OCI-LY3 (cell line): ENCODE measurements at regions not wholly inside any gene's neighbourhood (a gene's known extent, or its start where the extent isn't known, plus 50 kb on each side); places are given as distances from the start of the nearest gene placed in this dataset.

Experiments used
- H2AFZ ChIP-seq: fragments of 200-600, 300-600 bp; shearing (Covaris generic); 2 replicates; pipeline ENCODE4 v1.6.0; 2014; ENCODE audit warnings: antibody characterized with exemption, low read depth, low read length
- H3K27ac ChIP-seq: fragments of 200-600, 300-600 bp; sonication (generic); 2 replicates; pipeline ENCODE4 v1.5.1; 2014; ENCODE audit warnings: mild to moderate bottlenecking, low read length, moderate library complexity, mixed read lengths
- H3K27me3 ChIP-seq: fragments of 200-600, 300-600 bp; sonication (generic); 2 replicates; pipeline ENCODE4 v1.6.1; 2014; ENCODE audit warnings: low read depth, low read length, mixed read lengths
- H3K36me3 ChIP-seq: fragments of 200-600, 300-600 bp; sonication (generic); replicated peaks from 2 replicates; pipeline ENCODE3; 2014; ENCODE audit warnings: low read depth, low read length, mixed read lengths
- H3K4me1 ChIP-seq: fragments of 300-600, 200-600 bp; sonication (generic); 2 replicates; pipeline ENCODE4 v1.6.1; 2014; ENCODE audit warnings: low read length, mixed read lengths
- H3K4me2 ChIP-seq: fragments of 200-600, 300-600 bp; sonication (generic); 2 replicates; pipeline ENCODE4 v1.6.1; 2014; ENCODE audit warnings: low read length, mixed read lengths
- H3K4me3 ChIP-seq: fragments of 300-600, 200-600 bp; sonication (generic); 2 replicates; pipeline ENCODE4 v1.5.1; 2014; ENCODE audit warnings: antibody characterized with exemption, mild to moderate bottlenecking, low read length, moderate library complexity
- H3K79me2 ChIP-seq: fragments of 300-600, 200-600 bp; shearing (Covaris generic); 2 replicates; pipeline ENCODE4 v1.6.1; 2014; ENCODE audit warnings: mild to moderate bottlenecking, low read length, mixed read lengths
- H3K9ac ChIP-seq: fragments of 300-600, 200-600 bp; shearing (Covaris generic); 2 replicates; pipeline ENCODE4 v1.6.0; 2014; ENCODE audit warnings: mild to moderate bottlenecking, low read length, moderate library complexity
- H3K9me3 ChIP-seq: fragments of 200-600, 300-600 bp; shearing (Covaris generic); 2 replicates; pipeline ENCODE4 v1.6.1; 2014; ENCODE audit warnings: low read length, mixed read lengths; ENCODE audit not compliant: insufficient read depth
- H4K20me1 ChIP-seq: fragments of 200-600, 300-600 bp; sonication (generic); 2 replicates; pipeline ENCODE4 v1.6.1; 2016; ENCODE audit warnings: low read length, mixed read lengths; ENCODE audit not compliant: insufficient read depth
- CTCF ChIP-seq: fragments of 200-600, 300-600 bp; sonication (generic); IDR thresholded peaks from 2 replicates; pipeline ENCODE4 v1.5.1; 2014; ENCODE audit warnings: antibody characterized with exemption, low read length, low read depth
- EZH2phosphoT487 ChIP-seq: fragments of 200-600 bp; shearing (Covaris generic); IDR thresholded peaks from 2 replicates; pipeline ENCODE4 v1.6.1; 2018; ENCODE audit warnings: antibody characterized with exemption, mixed run types, low read depth

DNA sequence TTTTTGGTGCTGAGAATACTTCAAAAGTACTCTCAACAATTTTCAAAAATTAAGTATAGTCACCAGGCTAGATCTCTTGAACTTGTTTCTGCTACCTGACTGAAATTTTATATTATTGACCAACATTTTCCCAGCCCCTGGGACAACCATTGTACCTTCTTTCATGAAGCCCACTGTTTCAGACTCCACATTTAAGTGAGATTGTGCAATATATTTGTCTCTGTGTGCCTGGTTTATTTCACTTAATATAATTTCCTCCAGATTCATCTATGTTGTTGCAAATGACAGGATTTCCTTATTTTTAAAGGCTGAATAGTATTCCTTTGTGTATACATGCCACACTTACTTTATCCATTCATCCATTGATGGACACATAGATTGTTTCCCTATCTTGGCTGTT is 354.2 kb upstream of the VRK2 start:
- H3K4me3 ChIP-seq, result no peak overlapping the region
- no peaks in the 10 kb centered on the region for H3K4me1 ChIP-seq
- H3K27me3 ChIP-seq, result no peaks in the 10 kb centered on the region
- no peak overlapping the region for H2AFZ ChIP-seq
- H3K9ac ChIP-seq, result no peak overlapping the region
- H3K36me3 ChIP-seq, result no peaks in the 10 kb centered on the region
- H4K20me1 ChIP-seq, result no peaks in the 10 kb centered on the region
- H3K27ac ChIP-seq, result no peak overlapping the region
- H3K79me2 ChIP-seq, result no peaks in the 10 kb centered on the region
- TF ChIP-seq CTCF (no peak), EZH2phosphoT487 (no peak)
- H3K9me3 ChIP-seq, result no peaks in the 10 kb centered on the region
- H3K4me2 ChIP-seq, result no peak overlapping the region

- H3K36me3 ChIP-seq, result no peaks in the 10 kb centered on the region
- H3K9me3 ChIP-seq, result no peaks in the 10 kb centered on the region
- no peak overlapping the region for H3K9ac ChIP-seq
- no peaks in the 10 kb centered on the region for H3K79me2 ChIP-seq
- H3K4me1 ChIP-seq, result no peaks in the 10 kb centered on the region
- H2AFZ ChIP-seq, result no peak overlapping the region
- no peaks in the 10 kb centered on the region for H4K20me1 ChIP-seq
- H3K4me3 ChIP-seq, result no peak overlapping the region
- H3K27ac ChIP-seq, result no peak overlapping the region
- H3K4me2 ChIP-seq, result no peak overlapping the region
- TF ChIP-seq EZH2phosphoT487 (no peak), CTCF (no peak)
- no peaks in the 10 kb centered on the region for H3K27me3 ChIP-seq
Observed at GRCh38 chr2:57693177-57693576, 353.4 kb upstream of the VRK2 start.

GRCh38 chr2:57693965-57694364 is 352.6 kb upstream of the VRK2 start:
- H4K20me1 ChIP-seq, result no peaks in the 10 kb centered on the region
- H3K27me3 ChIP-seq, result no peaks in the 10 kb centered on the region
- TF ChIP-seq CTCF, result no peak
- TF ChIP-seq EZH2phosphoT487, result no peak
- H3K9ac ChIP-seq, result no peak overlapping the region
- H3K4me2 ChIP-seq, result no peak overlapping the region
- no peaks in the 10 kb centered on the region for H3K9me3 ChIP-seq
- no peaks in the 10 kb centered on the region for H3K4me1 ChIP-seq
- H3K36me3 ChIP-seq, result no peaks in the 10 kb centered on the region
- H3K4me3 ChIP-seq, result no peak overlapping the region
- H2AFZ ChIP-seq, result no peak overlapping the region
- H3K79me2 ChIP-seq, result no peaks in the 10 kb centered on the region
- H3K27ac ChIP-seq, result no peak overlapping the region

DNA sequence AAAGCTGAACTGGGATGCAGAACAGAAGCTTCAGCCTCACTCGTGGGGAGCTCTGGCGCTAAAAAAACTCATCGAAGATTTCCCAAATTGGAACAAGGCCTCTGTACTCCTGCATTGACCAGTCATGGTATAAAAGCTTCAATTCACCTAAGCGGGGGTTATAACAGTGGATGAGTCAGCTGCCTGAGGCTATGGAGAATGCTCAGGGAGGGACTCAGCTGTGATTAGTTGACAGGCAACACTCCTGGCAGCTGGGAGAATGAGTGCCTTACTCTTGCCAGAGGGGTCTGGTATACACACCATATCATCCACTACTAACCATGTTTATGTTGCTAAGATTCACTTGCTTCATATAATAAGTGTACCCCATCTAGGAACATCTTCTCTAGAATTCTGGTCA is 350.6 kb upstream of the VRK2 start:
- H3K9me3 ChIP-seq, result no peaks in the 10 kb centered on the region
- no peak overlapping the region for H3K4me2 ChIP-seq
- H3K36me3 ChIP-seq, result no peaks in the 10 kb centered on the region
- H2AFZ ChIP-seq, result no peak overlapping the region
- H3K4me3 ChIP-seq, result no peak overlapping the region
- no peaks in the 10 kb centered on the region for H3K27me3 ChIP-seq
- no peaks in the 10 kb centered on the region for H3K79me2 ChIP-seq
- H3K27ac ChIP-seq, result no peak overlapping the region
- H3K9ac ChIP-seq, result no peak overlapping the region
- TF ChIP-seq EZH2phosphoT487, result no peak
- no peak for TF ChIP-seq CTCF
- no peaks in the 10 kb centered on the region for H3K4me1 ChIP-seq
- H4K20me1 ChIP-seq, result no peaks in the 10 kb centered on the region
